ENCODE measurements at regions not wholly inside any gene's neighbourhood (a gene's known extent, or its start where the extent isn't known, plus 50 kb on each side); places are given as distances from the start of the nearest gene placed in this dataset.

- no peak for DNase-seq
Measured at GRCh38 chr20:52708137-52708536, 264.0 kb upstream of the TSHZ2 start.

- DNase-seq, result no peak
Measured at GRCh38 chr20:52704553-52704952, 267.6 kb upstream of the TSHZ2 start.

GRCh38 chr20:52688345-52688744 lies 283.8 kb upstream of the TSHZ2 start:
- DNase-seq, result no peak

GRCh38 chr20:52684905-52685304 lies 287.3 kb upstream of the TSHZ2 start:
- DNase-seq, result no peak

- no peak for DNase-seq
Measured at GRCh38 chr20:52684176-52684575, 288.0 kb upstream of the TSHZ2 start.

GRCh38 chr20:52683761-52684160 lies 288.4 kb upstream of the TSHZ2 start:
- no peak for DNase-seq

GRCh38 chr20:52682237-52682636 lies 289.9 kb upstream of the TSHZ2 start:
- no peak for DNase-seq

- DNase-seq, result no peak
Measured at GRCh38 chr20:52681288-52681687, 290.9 kb upstream of the TSHZ2 start.

GRCh38 chr20:52677216-52677615 lies 294.9 kb upstream of the TSHZ2 start:
- DNase-seq, result no peak

- DNase-seq, result no peak
Measured at GRCh38 chr20:52676283-52676995, 295.7 kb upstream of the TSHZ2 start.

GRCh38 chr20:52675375-52675774 lies 296.8 kb upstream of the TSHZ2 start:
- DNase-seq, result no peak

GRCh38 chr20:52668626-52669025 lies 303.5 kb upstream of the TSHZ2 start:
- no peak for DNase-seq

GRCh38 chr20:52667358-52667757 lies 304.8 kb upstream of the TSHZ2 start:
- DNase-seq, result no peak

- DNase-seq, result no peak
Measured at GRCh38 chr20:52665441-52665840, 306.7 kb upstream of the TSHZ2 start.

- no peak for DNase-seq
Measured at GRCh38 chr20:52655395-52655794, 316.8 kb upstream of the TSHZ2 start.

- no peak for DNase-seq
Measured at GRCh38 chr20:52654567-52654966, 317.6 kb upstream of the TSHZ2 start.

- DNase-seq, result no peak
Measured at GRCh38 chr20:52652271-52652670, 319.9 kb upstream of the TSHZ2 start.

GRCh38 chr20:52649727-52650126 lies 322.4 kb upstream of the TSHZ2 start:
- no peak for DNase-seq

- no peak for DNase-seq
Measured at GRCh38 chr20:52645822-52646221, 326.3 kb upstream of the TSHZ2 start.

- DNase-seq, result no peak
Measured at GRCh38 chr20:52643034-52643433, 329.1 kb upstream of the TSHZ2 start.

GRCh38 chr20:52637201-52637600 lies 335.0 kb upstream of the TSHZ2 start:
- DNase-seq, result no peak

- no peak for DNase-seq
Measured at GRCh38 chr20:52631469-52631868, 340.7 kb upstream of the TSHZ2 start.

- DNase-seq, result no peak
Measured at GRCh38 chr20:52630138-52630537, 342.0 kb upstream of the TSHZ2 start.

- DNase-seq, result no peak
Measured at GRCh38 chr20:52624281-52624680, 347.9 kb upstream of the TSHZ2 start.

GRCh38 chr20:52622081-52622480 lies 350.1 kb upstream of the TSHZ2 start:
- no peak for DNase-seq
